ENCODE measurements at regions not wholly inside any gene's neighbourhood (a gene's known extent, or its start where the extent isn't known, plus 50 kb on each side); places are given as distances from the start of the nearest gene placed in this dataset.

GRCh38 chr17:70230850-70231640, 61.7 kb downstream of the KCNJ2 start:
- no peak for ATAC-seq (ENCODE audit: poor library complexity)
- intact Hi-C loops (cut with DNase I), result no loop called here
- DNase-seq, result no peak

GRCh38 chr17:70232466-70232865, 63.1 kb downstream of the KCNJ2 start:
- DNase-seq (no peak), ATAC-seq (ENCODE audit: poor library complexity) (no peak)
- intact Hi-C loops (cut with DNase I), result no loop called here

- DNase-seq, result no peak
- intact Hi-C loops (cut with DNase I), result no loop called here
- no peak for ATAC-seq (ENCODE audit: poor library complexity)
These were observed 65.9 kb downstream of the KCNJ2 start for GRCh38 chr17:70235252-70235651.

GRCh38 chr17:70238228-70238627, 68.9 kb downstream of the KCNJ2 start:
- no peak for ATAC-seq (ENCODE audit: poor library complexity)
- intact Hi-C loops (cut with DNase I), result no loop called here

GRCh38 chr17:70238646-70239045, 69.3 kb downstream of the KCNJ2 start:
- intact Hi-C loops (cut with DNase I), result no loop called here
- no peak for ATAC-seq (ENCODE audit: poor library complexity)
- DNase-seq, result no peak

More at GRCh38 chr17:70238228-70238627, 68.9 kb downstream of the KCNJ2 start:
- DNase-seq, result no peak

GRCh38 chr17:70239391-70239826, 70.1 kb downstream of the KCNJ2 start:
- intact Hi-C loops (cut with DNase I), result no loop called here
- ATAC-seq (ENCODE audit: poor library complexity) (no peak), DNase-seq (no peak)

- ATAC-seq (ENCODE audit: poor library complexity), result no peak
- DNase-seq, result no peak
- intact Hi-C loops (cut with DNase I), result no loop called here
These were observed 71.7 kb downstream of the KCNJ2 start for GRCh38 chr17:70241071-70241470.

- intact Hi-C loops (cut with DNase I), result no loop called here
- ATAC-seq (ENCODE audit: poor library complexity) (no peak), DNase-seq (no peak)
These were observed 73.6 kb downstream of the KCNJ2 start for GRCh38 chr17:70242781-70243437.

GRCh38 chr17:70251706-70252105, 82.4 kb downstream of the KCNJ2 start:
- DNase-seq (no peak), ATAC-seq (ENCODE audit: poor library complexity) (no peak)
- intact Hi-C loops (cut with DNase I), result no loop called here

GRCh38 chr17:70254735-70255460, 85.6 kb downstream of the KCNJ2 start:
- DNase-seq (no peak), ATAC-seq (ENCODE audit: poor library complexity) (no peak)
- intact Hi-C loops (cut with DNase I), result no loop called here

GRCh38 chr17:70256751-70257150, 87.4 kb downstream of the KCNJ2 start:
- DNase-seq (no peak), ATAC-seq (ENCODE audit: poor library complexity) (no peak)
- intact Hi-C loops (cut with DNase I), result no loop called here

- DNase-seq, result no peak
- no peak for ATAC-seq (ENCODE audit: poor library complexity)
- intact Hi-C loops (cut with DNase I), result no loop called here
These were observed 89.1 kb downstream of the KCNJ2 start for GRCh38 chr17:70258465-70258864.

GRCh38 chr17:70259400-70259799, 90.1 kb downstream of the KCNJ2 start:
- intact Hi-C loops (cut with DNase I), result no loop called here
- ATAC-seq (ENCODE audit: poor library complexity), result no peak
- DNase-seq, result no peak

GRCh38 chr17:70261170-70261569, 91.8 kb downstream of the KCNJ2 start:
- ATAC-seq (ENCODE audit: poor library complexity), result no peak
- no peak for DNase-seq
- intact Hi-C loops (cut with DNase I), result no loop called here

GRCh38 chr17:70265471-70265870, 96.1 kb downstream of the KCNJ2 start:
- DNase-seq (no peak), ATAC-seq (ENCODE audit: poor library complexity) (no peak)
- intact Hi-C loops (cut with DNase I), result no loop called here

GRCh38 chr17:70266394-70266793, 97.1 kb downstream of the KCNJ2 start:
- ATAC-seq (ENCODE audit: poor library complexity), result no peak
- intact Hi-C loops (cut with DNase I), result no loop called here
- no peak for DNase-seq

- ATAC-seq (ENCODE audit: poor library complexity) (no peak), DNase-seq (no peak)
- intact Hi-C loops (cut with DNase I), result no loop called here
These were observed 99.1 kb downstream of the KCNJ2 start for GRCh38 chr17:70268383-70268782.

GRCh38 chr17:70270554-70270953, 101.2 kb downstream of the KCNJ2 start:
- ATAC-seq (ENCODE audit: poor library complexity) (no peak), DNase-seq (no peak)
- intact Hi-C loops (cut with DNase I), result no loop called here

GRCh38 chr17:70271200-70271599, 101.9 kb downstream of the KCNJ2 start:
- ATAC-seq (ENCODE audit: poor library complexity), result no peak
- intact Hi-C loops (cut with DNase I), result no loop called here

GRCh38 chr17:70271672-70272071, 102.3 kb downstream of the KCNJ2 start:
- intact Hi-C loops (cut with DNase I), result no loop called here
- no peak for ATAC-seq (ENCODE audit: poor library complexity)
- DNase-seq, result no peak

More at GRCh38 chr17:70271200-70271599, 101.9 kb downstream of the KCNJ2 start:
- no peak for DNase-seq

Measured in Right ventricle myocardium superior (tissue), 1 donor.